ENCODE measurements at regions not wholly inside any gene's neighbourhood (a gene's known extent, or its start where the extent isn't known, plus 50 kb on each side); places are given as distances from the start of the nearest gene placed in this dataset.

DNA sequence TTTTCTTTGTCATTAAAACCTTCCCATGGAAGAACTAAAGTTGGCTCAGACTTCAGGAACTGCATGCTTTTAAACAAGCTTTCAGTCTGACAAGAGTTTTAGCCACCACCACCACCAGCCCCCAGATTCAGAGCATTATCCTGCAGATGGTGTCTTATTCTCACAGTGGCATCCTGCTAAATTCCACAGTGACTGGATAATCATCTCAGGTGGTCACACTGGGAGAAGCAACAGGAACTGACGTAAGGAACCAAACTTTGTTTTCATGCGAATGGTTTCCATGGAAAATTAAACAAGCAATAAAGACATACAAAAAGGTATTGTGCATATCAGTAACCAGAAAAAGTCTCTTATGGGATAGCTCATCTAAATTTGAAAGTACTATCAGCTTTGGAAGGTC is 370.7 kb downstream of the FBXW7 start:
- no peak for TF ChIP-seq POLR2AphosphoS5 (IDR thresholded peaks at IDR 0.05; ENCODE audit: low read length)
- TF ChIP-seq ZBED1 (IDR thresholded peaks at IDR 0.05; ENCODE audit: borderline replicate concordance), result no peak
- no peak for TF ChIP-seq SRF (IDR thresholded peaks at IDR 0.05; ENCODE audit: low read depth in 2 of 2, low read length in 2 of 2)
- TF ChIP-seq, protein P1, sequence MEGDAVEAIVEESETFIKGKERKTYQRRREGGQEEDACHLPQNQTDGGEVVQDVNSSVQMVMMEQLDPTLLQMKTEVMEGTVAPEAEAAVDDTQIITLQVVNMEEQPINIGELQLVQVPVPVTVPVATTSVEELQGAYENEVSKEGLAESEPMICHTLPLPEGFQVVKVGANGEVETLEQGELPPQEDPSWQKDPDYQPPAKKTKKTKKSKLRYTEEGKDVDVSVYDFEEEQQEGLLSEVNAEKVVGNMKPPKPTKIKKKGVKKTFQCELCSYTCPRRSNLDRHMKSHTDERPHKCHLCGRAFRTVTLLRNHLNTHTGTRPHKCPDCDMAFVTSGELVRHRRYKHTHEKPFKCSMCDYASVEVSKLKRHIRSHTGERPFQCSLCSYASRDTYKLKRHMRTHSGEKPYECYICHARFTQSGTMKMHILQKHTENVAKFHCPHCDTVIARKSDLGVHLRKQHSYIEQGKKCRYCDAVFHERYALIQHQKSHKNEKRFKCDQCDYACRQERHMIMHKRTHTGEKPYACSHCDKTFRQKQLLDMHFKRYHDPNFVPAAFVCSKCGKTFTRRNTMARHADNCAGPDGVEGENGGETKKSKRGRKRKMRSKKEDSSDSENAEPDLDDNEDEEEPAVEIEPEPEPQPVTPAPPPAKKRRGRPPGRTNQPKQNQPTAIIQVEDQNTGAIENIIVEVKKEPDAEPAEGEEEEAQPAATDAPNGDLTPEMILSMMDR (IDR thresholded peaks at IDR 0.05 in 2 of 3, conservative IDR thresholded peaks at IDR 0.05 in 1 of 3; ENCODE audit: control insufficient read depth in 2 of 3, extremely low read depth in 1 of 3, insufficient read depth in 1 of 3, low read depth in 3 of 3, low read length in 3 of 3), result no peak
- no peak for TF ChIP-seq MEF2B (IDR thresholded peaks at IDR 0.05; ENCODE audit: partially characterized antibody, poor library complexity, severe bottlenecking)
- no peak for TF ChIP-seq CBX5 (IDR thresholded peaks at IDR 0.05; ENCODE audit: low read depth)
- no peak for TF ChIP-seq KAT2A (conservative IDR thresholded peaks at IDR 0.05; ENCODE audit: control insufficient read depth, low read depth, low read length)
- TF ChIP-seq MXI1 (IDR thresholded peaks at IDR 0.05; ENCODE audit: low read depth, low read length), result no peak
- TF ChIP-seq WRNIP1 (IDR thresholded peaks at IDR 0.05; ENCODE audit: borderline replicate concordance, low read depth, low read length), result no peak
- TF ChIP-seq MAX (IDR thresholded peaks at IDR 0.05; ENCODE audit: low read depth, low read length), result no peak

Data from GM12878 (cell line).